Transverse colon (tissue), 3 donors: ENCODE measurements at regions not wholly inside any gene's neighbourhood (a gene's known extent, or its start where the extent isn't known, plus 50 kb on each side); places are given as distances from the start of the nearest gene placed in this dataset.

Experiments
- CTCF ChIP-seq, 5 experiments: fragments of 200-600 bp in 3 of 5; fragments of 450-650 bp in 2 of 5; sonication (generic) in 3 of 5; IDR thresholded peaks; 1 replicate in 2 of 5; 2 replicates in 3 of 5; pipeline ENCODE4 v1.5.1; 2016 to 2017; ENCODE audit warnings: antibody characterized with exemption in 5 of 5, inconsistent platforms in 3 of 5, mild to moderate bottlenecking in 2 of 5, moderate library complexity in 1 of 5
- POLR2A ChIP-seq: fragments of 450-650 bp; IDR thresholded peaks from one replicate; pipeline ENCODE4 v1.6.1; 2016; ENCODE audit warnings: antibody characterized with exemption, mild to moderate bottlenecking, moderate library complexity

- no peak for TF ChIP-seq POLR2A
- TF ChIP-seq CTCF (IDR thresholded peaks at IDR 0.05): no peak
Observed at GRCh38 chr9:31302620-31303418, 1081.6 kb upstream of the ACO1 start.
